Lower leg skin (tissue), 3 donors: ENCODE measurements at regions not wholly inside any gene's neighbourhood (a gene's known extent, or its start where the extent isn't known, plus 50 kb on each side); places are given as distances from the start of the nearest gene placed in this dataset.

Experiments used
- POLR2A ChIP-seq, 2 donors: fragments of 450-650 bp; IDR thresholded peaks; one replicate each; pipeline ENCODE4 v1.6.1; 2016 to 2017; ENCODE audit warnings: antibody characterized with exemption in 2 of 2, mild to moderate bottlenecking in 1 of 2, moderate library complexity in 1 of 2
- TF ChIP-seq, protein P1 (sequence below), 3 donors: fragments of 450-650 bp; IDR thresholded peaks; one replicate each; pipeline ENCODE4 v1.5.1; 2016; ENCODE audit warnings: antibody characterized with exemption in 3 of 3, mild to moderate bottlenecking in 3 of 3, moderate library complexity in 2 of 3

DNA sequence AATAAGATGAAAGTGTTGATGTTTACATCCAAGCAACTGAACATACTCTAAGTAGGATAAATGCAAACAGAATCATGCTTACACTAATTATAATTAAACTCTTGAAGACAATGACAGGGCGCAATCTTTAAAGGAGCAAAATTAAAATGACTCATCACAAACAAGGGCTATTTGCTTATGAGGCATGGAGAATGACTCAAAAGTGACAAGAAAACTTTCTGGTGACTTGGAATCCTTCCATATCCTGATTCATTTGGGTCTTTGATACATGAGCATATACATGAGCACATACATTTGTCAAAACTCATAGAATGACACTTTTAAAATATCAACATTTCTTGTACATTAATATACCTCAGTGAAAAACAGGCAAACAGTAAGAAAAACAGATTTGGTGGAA, 1632.3 kb downstream of the KCNT2 start:
- TF ChIP-seq, protein P1, sequence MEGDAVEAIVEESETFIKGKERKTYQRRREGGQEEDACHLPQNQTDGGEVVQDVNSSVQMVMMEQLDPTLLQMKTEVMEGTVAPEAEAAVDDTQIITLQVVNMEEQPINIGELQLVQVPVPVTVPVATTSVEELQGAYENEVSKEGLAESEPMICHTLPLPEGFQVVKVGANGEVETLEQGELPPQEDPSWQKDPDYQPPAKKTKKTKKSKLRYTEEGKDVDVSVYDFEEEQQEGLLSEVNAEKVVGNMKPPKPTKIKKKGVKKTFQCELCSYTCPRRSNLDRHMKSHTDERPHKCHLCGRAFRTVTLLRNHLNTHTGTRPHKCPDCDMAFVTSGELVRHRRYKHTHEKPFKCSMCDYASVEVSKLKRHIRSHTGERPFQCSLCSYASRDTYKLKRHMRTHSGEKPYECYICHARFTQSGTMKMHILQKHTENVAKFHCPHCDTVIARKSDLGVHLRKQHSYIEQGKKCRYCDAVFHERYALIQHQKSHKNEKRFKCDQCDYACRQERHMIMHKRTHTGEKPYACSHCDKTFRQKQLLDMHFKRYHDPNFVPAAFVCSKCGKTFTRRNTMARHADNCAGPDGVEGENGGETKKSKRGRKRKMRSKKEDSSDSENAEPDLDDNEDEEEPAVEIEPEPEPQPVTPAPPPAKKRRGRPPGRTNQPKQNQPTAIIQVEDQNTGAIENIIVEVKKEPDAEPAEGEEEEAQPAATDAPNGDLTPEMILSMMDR (IDR thresholded peaks at IDR 0.05): no peak
- TF ChIP-seq POLR2A (IDR thresholded peaks at IDR 0.05): no peak
